Hippocampal formation (tissue), 2 donors: ENCODE measurements at regions not wholly inside any gene's neighbourhood (a gene's known extent, or its start where the extent isn't known, plus 50 kb on each side); places are given as distances from the start of the nearest gene placed in this dataset.

Experiments
- DNase-seq, 2 donors: peaks; one replicate each; lab custom pipeline; 2025; lab: John Stamatoyannopoulos, UW

DNA sequence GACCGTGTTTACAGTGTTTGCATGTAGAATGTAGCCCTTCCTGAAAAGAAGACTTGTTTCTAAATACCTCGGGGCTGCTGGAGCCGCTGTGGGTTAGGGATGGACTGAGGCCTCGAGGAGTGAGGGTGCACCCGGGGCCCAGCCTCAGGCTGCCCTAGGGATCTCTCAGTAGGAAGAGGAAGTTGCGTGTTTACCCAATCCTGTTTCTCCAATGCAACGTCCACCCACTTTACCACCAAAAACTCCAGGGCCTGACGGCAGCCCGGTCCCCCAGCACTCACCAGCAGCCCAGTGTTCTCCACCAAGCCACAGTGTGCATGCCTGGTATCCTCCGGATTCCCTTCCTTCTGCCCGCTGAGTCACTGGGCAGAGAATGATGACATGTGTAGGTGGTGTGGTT lies 255.8 kb downstream of the GLI2 start:
- DNase-seq: no peak

DNA sequence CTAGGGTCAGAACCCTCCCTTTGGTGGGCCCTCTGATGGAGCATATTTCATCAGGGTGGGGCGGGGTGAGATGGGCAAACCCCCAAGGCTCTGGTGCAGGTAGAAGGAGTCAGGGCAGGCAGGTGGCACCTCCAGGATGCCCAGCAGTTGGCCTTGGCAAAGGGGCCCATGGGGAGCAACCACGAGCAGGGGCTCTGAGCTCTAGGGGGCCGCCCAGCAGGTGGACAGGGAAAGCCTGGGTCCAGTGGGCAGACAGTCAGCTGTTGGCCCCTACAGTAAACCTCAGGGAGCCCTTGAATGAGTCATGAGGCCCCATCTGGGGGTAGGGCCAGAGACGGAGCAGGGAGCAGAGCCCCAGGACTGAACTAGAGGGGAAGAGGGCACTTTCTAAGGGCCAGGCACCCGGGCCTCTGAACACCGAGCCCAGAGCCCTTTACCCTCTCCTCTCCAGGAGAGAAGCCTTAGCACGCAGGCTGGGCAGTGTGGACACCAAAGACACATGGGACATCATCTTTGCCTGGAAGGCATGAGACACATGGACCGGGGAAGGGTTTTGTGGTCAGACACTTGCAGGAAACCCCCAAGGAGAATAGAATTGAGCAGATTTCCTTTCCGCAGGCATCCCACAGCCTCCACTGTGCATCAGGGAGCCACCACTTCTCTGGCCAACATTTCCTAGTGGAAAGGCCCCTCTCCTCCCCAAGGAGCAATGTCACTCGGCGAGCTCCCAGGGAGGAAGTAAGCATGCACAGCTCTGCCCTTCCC lies 257.3 kb downstream of the GLI2 start:
- no peak for DNase-seq

DNA sequence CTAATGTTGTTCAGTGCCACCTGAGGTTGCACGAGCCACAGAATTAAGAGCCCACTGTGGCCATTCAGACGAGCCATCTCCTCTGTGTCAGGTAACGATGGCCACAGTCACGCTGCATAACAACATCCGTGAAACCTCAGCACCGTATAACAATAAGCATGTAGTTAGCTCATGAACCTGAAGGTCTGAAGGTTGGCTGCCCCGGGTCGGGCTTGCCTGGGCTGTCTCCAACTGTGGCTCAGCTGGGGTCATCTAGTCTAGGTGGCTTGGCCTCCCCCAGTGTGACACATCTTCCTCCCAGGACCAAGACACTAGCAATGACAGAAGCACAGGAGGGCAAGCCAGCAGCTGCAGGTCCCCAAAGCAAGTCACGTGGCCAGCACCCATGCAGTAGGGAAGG lies 258.0 kb downstream of the GLI2 start:
- DNase-seq: no peak

GRCh38 chr2:120994301-120994995 lies 258.8 kb downstream of the GLI2 start:
- DNase-seq: no peak

DNA sequence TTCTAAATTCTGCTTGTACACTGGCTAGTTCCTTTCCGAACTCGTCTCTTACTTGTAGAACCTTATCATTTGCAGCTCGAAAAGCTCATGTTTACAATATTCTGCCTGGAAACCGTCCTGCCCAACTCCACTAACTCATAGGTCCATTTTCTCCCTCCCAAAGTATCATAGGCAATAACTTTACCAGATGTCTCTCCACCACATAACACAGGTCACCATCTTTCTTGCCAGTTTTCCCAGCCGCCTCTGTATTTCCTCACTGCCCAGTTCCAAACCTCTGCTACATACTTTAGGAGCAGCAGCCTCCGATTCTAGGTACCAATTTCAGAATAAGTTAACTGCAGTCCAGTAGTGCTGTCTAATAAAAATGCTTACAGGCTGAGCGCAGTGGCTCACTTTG lies 259.5 kb downstream of the GLI2 start:
- no peak for DNase-seq

GRCh38 chr2:120995656-120996190 lies 260.1 kb downstream of the GLI2 start:
- no peak for DNase-seq

- no peak for DNase-seq
Observed at GRCh38 chr2:120999377-121000097, 263.9 kb downstream of the GLI2 start.

GRCh38 chr2:121000804-121001203 lies 265.1 kb downstream of the GLI2 start:
- DNase-seq: no peak

GRCh38 chr2:121001641-121002040 lies 266.0 kb downstream of the GLI2 start:
- no peak for DNase-seq

DNA sequence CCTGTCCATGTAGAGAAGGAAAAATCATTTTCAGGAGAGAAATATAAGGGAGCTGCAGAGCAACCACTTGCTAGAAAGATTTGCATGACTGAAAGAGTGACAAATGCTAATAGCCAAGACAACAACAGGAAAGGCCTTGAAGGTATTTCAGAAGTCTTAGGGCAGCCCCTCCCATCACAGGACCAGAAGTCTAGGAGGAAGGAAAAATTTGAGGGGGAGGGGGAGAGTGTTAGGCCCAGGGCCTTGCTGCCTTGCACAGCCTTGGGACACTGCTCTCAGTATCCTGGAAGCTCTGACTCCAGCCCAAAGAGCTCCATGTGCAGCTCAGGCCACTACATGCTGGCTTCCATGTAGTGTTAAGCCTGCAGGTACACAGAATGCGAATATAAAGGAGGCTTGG lies 266.9 kb downstream of the GLI2 start:
- DNase-seq: no peak

DNA sequence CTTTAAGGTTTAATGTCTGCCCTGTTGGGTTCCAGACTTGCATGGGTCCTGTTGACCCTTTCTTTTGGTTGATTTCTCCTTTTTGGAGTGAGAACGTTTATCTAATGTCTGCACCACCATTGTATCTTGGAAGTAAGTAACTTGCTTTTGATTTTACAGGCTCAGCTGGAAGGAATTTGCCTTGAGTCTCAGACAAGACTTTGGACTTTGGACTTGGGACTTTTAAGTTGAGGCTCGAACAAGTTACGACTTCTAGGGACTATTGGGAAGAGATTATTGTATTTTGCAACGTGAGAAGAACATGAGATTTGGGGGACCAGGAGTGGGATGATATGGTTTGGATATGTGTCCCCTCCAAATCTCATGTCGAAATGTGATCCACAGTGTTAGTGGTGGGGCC lies 267.7 kb downstream of the GLI2 start:
- no peak for DNase-seq

DNA sequence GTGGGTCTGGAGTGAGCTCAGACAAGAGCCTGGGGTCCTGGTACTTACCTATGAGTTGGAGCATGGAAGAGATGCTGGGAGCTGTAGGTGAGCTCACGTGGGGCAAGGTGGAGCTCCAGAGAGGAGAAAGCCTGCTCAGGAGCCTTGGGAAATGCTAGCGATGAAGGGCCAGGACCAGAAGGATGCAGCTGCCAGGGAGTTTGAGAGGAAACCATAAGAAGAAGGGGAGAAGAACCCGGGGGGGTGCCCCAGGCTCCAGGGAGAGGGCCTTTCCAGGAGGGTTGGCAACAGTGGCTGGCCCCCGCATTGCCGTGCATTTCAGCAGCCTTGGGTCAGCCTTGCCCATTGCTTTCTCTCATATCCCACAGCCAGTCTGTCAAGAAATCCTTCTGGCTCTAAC lies 268.7 kb downstream of the GLI2 start:
- no peak for DNase-seq

DNA sequence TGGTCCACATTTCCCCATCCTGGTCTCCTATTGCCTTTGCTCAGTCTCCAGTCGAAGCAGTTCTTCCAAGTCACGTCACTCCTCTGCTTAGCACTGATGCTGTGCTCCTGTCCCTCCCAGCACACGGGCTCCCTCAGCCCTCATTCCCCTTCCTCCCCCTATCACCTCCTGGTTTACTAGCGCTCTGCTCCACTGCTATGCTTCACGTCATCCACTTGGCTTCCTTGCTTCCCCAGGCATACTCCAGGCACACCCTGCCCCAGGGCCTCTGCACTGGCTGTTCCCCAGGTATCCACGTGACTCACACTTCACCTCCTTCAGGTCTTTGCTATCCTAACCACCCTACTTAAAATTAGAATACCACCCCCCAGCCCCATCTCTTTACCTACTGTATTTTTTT lies 269.3 kb downstream of the GLI2 start:
- DNase-seq: no peak

GRCh38 chr2:121005453-121005852 lies 269.8 kb downstream of the GLI2 start:
- no peak for DNase-seq

GRCh38 chr2:121006743-121007489 lies 271.2 kb downstream of the GLI2 start:
- DNase-seq: no peak

GRCh38 chr2:121007490-121007853 lies 271.8 kb downstream of the GLI2 start:
- no peak for DNase-seq

DNA sequence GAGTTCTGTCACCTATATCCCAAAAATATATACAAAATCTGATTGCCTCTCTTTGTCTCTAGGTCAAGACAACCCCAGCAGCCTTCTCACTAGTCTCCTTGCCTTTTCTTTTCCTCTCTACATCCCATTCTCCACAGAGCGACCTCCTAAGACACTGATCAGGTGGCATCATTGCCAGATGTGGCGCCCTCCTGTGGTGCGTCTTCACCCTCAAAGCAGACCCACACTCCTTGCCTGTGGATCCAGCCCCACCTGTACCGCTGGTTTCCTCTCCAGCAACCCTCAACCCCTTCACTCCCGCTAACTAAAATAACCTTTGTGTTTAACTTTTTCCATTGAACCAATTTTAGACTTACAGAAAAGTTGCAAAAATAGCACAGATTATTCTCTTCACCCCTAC lies 273.3 kb downstream of the GLI2 start:
- DNase-seq: no peak

DNA sequence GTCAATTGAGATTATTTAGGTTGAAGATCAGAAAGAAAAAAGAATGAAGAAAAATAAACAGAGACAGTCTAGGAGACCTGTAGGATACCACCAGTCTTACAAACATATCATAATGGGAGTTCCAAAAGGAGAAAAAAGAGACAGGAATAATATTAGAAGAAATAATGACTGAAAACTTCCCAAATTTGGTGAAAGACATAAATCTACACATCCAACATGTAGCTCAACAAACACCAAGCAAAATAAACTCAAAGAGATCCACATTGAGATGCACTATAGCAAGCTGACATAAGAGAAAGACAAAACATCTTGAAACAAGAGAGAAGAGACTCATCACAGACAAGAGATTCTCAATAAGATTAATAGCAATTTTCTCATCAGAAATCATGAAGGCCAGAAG lies 274.0 kb downstream of the TFCP2L1 start:
- no peak for DNase-seq

DNA sequence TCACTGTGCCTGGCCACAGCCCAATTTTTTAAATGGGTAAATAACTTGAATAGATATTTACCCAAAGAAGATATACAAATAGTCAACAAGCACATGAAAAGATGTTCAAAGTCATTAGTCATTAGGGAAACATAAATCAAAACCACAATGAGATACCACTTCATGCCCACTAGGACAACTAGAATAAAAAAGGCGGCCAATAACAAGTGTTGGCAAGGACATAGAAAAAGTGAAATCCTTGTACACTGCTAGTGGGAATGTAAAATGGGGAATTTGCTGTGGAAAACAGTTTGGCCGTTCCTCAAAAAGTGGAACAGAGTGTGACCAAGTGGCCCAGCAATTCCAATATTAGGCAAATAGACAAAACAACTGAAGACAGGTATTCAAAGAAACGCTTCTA lies 270.1 kb downstream of the TFCP2L1 start:
- no peak for DNase-seq

- no peak for DNase-seq
Observed at GRCh38 chr2:121015971-121016485, 269.0 kb downstream of the TFCP2L1 start.

- no peak for DNase-seq
Observed at GRCh38 chr2:121017396-121017795, 267.6 kb downstream of the TFCP2L1 start.
